ENCODE measurements at regions not wholly inside any gene's neighbourhood (a gene's known extent, or its start where the extent isn't known, plus 50 kb on each side); places are given as distances from the start of the nearest gene placed in this dataset.

DNA sequence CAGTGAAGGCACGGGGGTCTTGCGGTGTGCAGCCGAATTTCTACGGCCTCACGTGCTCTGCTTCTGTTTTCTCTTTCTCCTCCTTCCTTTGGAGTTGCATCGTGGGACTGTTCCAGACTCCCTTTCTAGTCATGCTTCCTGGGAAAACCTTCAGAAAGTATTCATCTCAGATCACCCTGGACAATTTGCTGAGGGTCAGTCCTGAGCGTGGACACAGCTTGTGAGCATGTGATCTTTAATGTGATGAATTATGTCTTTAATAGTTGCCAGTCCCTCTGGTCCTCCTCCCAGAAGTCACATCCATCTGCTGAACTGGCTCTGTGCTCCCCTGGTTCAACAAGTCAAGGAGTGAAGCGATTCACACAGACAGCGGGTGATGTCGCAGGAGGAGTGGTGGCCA is 145.0 kb upstream of the PDE10A start:
- Histone ChIP-seq H2AFZ (ENCODE audit: insufficient read depth, low read depth, low read length, poor library complexity, severe bottlenecking) (no peak overlapping the region), H3K79me2 (ENCODE audit: control insufficient read depth, insufficient read depth, low read length) (no peaks in the 10 kb centered on the region), H3K36me3 (replicated peaks in 1 of 2; ENCODE audit: control extremely low read depth in 1 of 2, control insufficient read depth in 1 of 2, extremely low read depth in 1 of 2, insufficient read depth in 2 of 2, low read length in 1 of 2) (no peaks in the 10 kb centered on the region), H3K4me3 (ENCODE audit: control extremely low read depth in 1 of 5, extremely low read depth in 1 of 5, insufficient read depth in 1 of 5, low read depth in 2 of 5, low read length in 4 of 5) (no peak overlapping the region), H3K27ac (ENCODE audit: low read length in 2 of 2) (no peak overlapping the region), H3K4me2 (replicated peaks; ENCODE audit: low read depth, low read length, poor library complexity, severe bottlenecking) (no peak overlapping the region), H3K4me1 (ENCODE audit: control insufficient read depth in 2 of 2, insufficient read depth in 2 of 2, low read length in 2 of 2) (no peaks in the 10 kb centered on the region), H4K20me1 (ENCODE audit: control insufficient read depth, insufficient read depth, low read length, poor library complexity, severe bottlenecking) (no peaks in the 10 kb centered on the region), H3K27me3 (replicated peaks in 1 of 4; ENCODE audit: control extremely low read depth in 1 of 4, control insufficient read depth in 3 of 4, insufficient read depth in 4 of 4, low read length in 3 of 4) (peaks cover 0 to 6% (median 2%) of the 10 kb centered on the region in 4 experiments), H3K9me3 (ENCODE audit: control extremely low read depth in 1 of 3, control insufficient read depth in 2 of 3, insufficient read depth in 1 of 3, low read length in 2 of 3) (peaks cover 0 to 17% (median 7%) of the 10 kb centered on the region in 3 donors), H3K9ac (ENCODE audit: low read length) (no peak overlapping the region)
- no peak for ATAC-seq (ENCODE audit: low read depth)
- Mint-ChIP-seq H3K27me3 (peaks cover 28% of the 10 kb centered on the region), H3K9me3 (ENCODE audit: insufficient read depth) (peaks cover 8% of the 10 kb centered on the region), H3K27ac (no peak overlapping the region), H3K4me3 (no peak overlapping the region), H3K4me1 (no peaks in the 10 kb centered on the region)
- WGBS (ENCODE audit: insufficient coverage): 91% methylated on average over 8 of the region's 10 CpGs
- intact Hi-C loops (cut with micrococcal nuclease): no loop called here
- no peak for TF ChIP-seq EZH2 (IDR thresholded peaks at IDR 0.05; ENCODE audit: borderline replicate concordance, insufficient read depth, low read depth, low read length, poor library complexity, severe bottlenecking)
- TF ChIP-seq, protein P1, sequence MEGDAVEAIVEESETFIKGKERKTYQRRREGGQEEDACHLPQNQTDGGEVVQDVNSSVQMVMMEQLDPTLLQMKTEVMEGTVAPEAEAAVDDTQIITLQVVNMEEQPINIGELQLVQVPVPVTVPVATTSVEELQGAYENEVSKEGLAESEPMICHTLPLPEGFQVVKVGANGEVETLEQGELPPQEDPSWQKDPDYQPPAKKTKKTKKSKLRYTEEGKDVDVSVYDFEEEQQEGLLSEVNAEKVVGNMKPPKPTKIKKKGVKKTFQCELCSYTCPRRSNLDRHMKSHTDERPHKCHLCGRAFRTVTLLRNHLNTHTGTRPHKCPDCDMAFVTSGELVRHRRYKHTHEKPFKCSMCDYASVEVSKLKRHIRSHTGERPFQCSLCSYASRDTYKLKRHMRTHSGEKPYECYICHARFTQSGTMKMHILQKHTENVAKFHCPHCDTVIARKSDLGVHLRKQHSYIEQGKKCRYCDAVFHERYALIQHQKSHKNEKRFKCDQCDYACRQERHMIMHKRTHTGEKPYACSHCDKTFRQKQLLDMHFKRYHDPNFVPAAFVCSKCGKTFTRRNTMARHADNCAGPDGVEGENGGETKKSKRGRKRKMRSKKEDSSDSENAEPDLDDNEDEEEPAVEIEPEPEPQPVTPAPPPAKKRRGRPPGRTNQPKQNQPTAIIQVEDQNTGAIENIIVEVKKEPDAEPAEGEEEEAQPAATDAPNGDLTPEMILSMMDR (IDR thresholded peaks at IDR 0.05): no peak
- POLR2A ChIA-PET: no interaction called here
- DNase-seq: no peak
- CTCF ChIA-PET: no interaction called here

DNA sequence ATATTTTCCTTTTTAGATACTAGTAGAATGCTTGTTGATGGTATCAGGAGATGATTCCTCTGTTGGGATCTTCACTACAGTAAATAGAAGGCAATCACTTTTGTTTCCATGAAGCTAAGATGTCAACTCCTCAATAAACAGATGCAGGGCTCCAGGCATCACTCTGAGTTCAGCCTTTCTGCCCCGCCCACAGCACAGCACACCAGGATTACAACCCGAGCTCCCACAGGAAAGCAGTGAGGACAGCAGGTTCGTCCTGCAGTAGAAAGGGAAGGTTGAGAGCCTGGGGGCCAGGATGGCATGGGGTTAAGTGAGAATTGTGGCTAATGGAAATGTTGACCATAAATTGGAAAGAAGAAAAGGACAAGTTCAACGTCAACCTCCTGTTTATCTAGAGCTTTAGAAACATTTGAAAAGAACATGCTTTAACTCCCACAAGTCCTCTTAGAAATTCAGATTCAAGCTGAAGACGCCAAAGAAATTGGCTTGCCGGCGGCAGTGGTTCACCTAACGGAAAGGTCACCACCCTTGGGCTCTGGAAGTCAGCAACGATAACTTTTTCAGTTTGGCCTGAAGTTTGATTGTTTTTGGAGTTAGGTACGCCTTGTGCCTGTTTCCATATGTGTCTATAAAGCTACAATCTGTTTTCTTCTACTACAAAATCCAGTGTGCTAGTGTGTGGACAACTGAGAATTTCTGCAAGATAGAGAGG is 144.4 kb upstream of the PDE10A start:
- ATAC-seq (ENCODE audit: low read depth): no peak
- Histone ChIP-seq H3K4me2 (replicated peaks; ENCODE audit: low read depth, low read length, poor library complexity, severe bottlenecking) (no peak overlapping the region), H3K27ac (ENCODE audit: low read length in 2 of 2) (no peak overlapping the region), H3K4me1 (ENCODE audit: control insufficient read depth in 2 of 2, insufficient read depth in 2 of 2, low read length in 2 of 2) (no peaks in the 10 kb centered on the region), H3K36me3 (replicated peaks in 1 of 2; ENCODE audit: control extremely low read depth in 1 of 2, control insufficient read depth in 1 of 2, extremely low read depth in 1 of 2, insufficient read depth in 2 of 2, low read length in 1 of 2) (no peaks in the 10 kb centered on the region), H3K79me2 (ENCODE audit: control insufficient read depth, insufficient read depth, low read length) (no peaks in the 10 kb centered on the region), H3K9ac (ENCODE audit: low read length) (no peak overlapping the region), H3K4me3 (ENCODE audit: control extremely low read depth in 1 of 5, extremely low read depth in 1 of 5, insufficient read depth in 1 of 5, low read depth in 2 of 5, low read length in 4 of 5) (no peak overlapping the region), H3K9me3 (ENCODE audit: control extremely low read depth in 1 of 3, control insufficient read depth in 2 of 3, insufficient read depth in 1 of 3, low read length in 2 of 3) (peaks cover 0 to 17% (median 7%) of the 10 kb centered on the region in 3 donors), H4K20me1 (ENCODE audit: control insufficient read depth, insufficient read depth, low read length, poor library complexity, severe bottlenecking) (no peaks in the 10 kb centered on the region), H2AFZ (ENCODE audit: insufficient read depth, low read depth, low read length, poor library complexity, severe bottlenecking) (no peak overlapping the region), H3K27me3 (replicated peaks in 1 of 4; ENCODE audit: control extremely low read depth in 1 of 4, control insufficient read depth in 3 of 4, insufficient read depth in 4 of 4, low read length in 3 of 4) (peaks cover 0 to 6% (median 2%) of the 10 kb centered on the region in 4 experiments)
- Mint-ChIP-seq H3K4me1 (no peaks in the 10 kb centered on the region), H3K4me3 (no peak overlapping the region), H3K9me3 (ENCODE audit: insufficient read depth) (peaks cover 8% of the 10 kb centered on the region), H3K27ac (no peak overlapping the region), H3K27me3 (peaks cover 28% of the 10 kb centered on the region)
- TF ChIP-seq, protein P1 (IDR thresholded peaks at IDR 0.05): no peak
- TF ChIP-seq EZH2 (IDR thresholded peaks at IDR 0.05; ENCODE audit: borderline replicate concordance, insufficient read depth, low read depth, low read length, poor library complexity, severe bottlenecking): no peak
- intact Hi-C loops (cut with micrococcal nuclease): no loop called here
- ChIA-PET POLR2A (no interaction called here), CTCF (no interaction called here)
- DNase-seq: no peak
- WGBS (ENCODE audit: insufficient coverage): 100% methylated on average over 4 of the region's 10 CpGs

Measured in B cell (primary cell).